Effector memory CD4-positive, alpha-beta T cell (primary cell): ENCODE measurements at regions not wholly inside any gene's neighbourhood (a gene's known extent, or its start where the extent isn't known, plus 50 kb on each side); places are given as distances from the start of the nearest gene placed in this dataset.

ENCODE experiments used
- DNase-seq, 3 donors: peaks; one replicate each; pipeline ENCODE4 v3.0.0-alpha.2; 2020
- H3K27ac ChIP-seq: 2 replicates; pipeline ENCODE4 v1.7.0; 2013; ENCODE audit warnings: mild to moderate bottlenecking, low read length, moderate library complexity; ENCODE audit not compliant: insufficient read depth, poor library complexity, severe bottlenecking
- H3K27me3 ChIP-seq: replicated peaks from 2 replicates; pipeline ENCODE4 v1.7.0; 2013; ENCODE audit warnings: mild to moderate bottlenecking, low read length; ENCODE audit not compliant: insufficient read depth, control insufficient read depth, poor library complexity, severe bottlenecking
- H3K36me3 ChIP-seq: 2 replicates; pipeline ENCODE4 v1.7.0; 2013; ENCODE audit warnings: mild to moderate bottlenecking, low read length, moderate library complexity; ENCODE audit not compliant: control insufficient read depth, insufficient read depth
- H3K4me1 ChIP-seq: 2 replicates; pipeline ENCODE4 v1.7.0; 2013; ENCODE audit warnings: low read length, mild to moderate bottlenecking; ENCODE audit not compliant: control insufficient read depth, insufficient read depth, poor library complexity, severe bottlenecking
- H3K4me3 ChIP-seq: 2 replicates; pipeline ENCODE4 v1.7.0; 2013; ENCODE audit warnings: low read length, low read depth, mild to moderate bottlenecking; ENCODE audit not compliant: insufficient read depth, poor library complexity, severe bottlenecking
- H3K9me3 ChIP-seq: 2 replicates; pipeline ENCODE4 v1.7.0; 2013; ENCODE audit warnings: mild to moderate bottlenecking, low read length, moderate library complexity; ENCODE audit not compliant: control insufficient read depth

DNA sequence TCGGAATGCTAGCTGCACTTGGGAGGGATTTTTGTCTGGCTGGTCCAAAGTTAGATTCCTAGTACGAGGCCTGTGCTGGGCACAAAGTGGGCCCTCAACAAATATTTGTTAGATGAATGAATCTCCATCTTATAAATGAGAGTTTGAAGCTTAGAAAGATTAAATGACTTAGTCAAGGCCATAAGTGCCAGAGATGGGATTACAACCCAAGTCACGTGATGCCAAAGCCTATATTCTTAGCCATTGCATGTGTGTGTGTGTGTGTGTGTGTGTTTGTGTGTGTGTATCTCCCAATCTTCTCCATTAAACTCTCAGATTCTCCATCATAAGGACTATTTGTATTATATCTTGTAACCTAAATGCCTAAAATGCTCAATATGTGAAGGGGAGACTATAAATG, 130.8 kb upstream of the MAP1B start:
- Histone ChIP-seq H3K36me3 (no peaks in the 10 kb centered on the region), H3K27ac (no peak overlapping the region), H3K9me3 (no peaks in the 10 kb centered on the region), H3K4me3 (no peak overlapping the region), H3K4me1 (no peaks in the 10 kb centered on the region), H3K27me3 (no peaks in the 10 kb centered on the region)
- DNase-seq, result no peak

DNA sequence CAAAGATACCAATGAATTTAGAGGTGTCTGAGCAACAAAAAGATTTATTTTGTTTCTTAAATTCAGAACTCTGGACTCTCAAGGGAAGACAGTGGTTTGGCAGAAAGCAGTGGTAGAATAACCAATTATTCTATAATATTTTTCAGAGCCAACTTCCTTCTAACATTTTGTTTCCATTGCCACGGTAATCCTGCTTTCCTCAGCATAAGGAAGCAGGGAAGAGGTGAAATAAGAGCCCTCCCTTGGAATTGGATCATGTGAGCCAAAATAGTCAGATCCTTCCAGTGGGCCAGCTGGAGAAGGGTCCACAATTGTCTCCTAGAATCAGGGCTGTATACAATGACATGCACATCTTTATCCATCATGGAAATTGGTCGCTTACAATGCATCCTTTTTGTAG, 130.0 kb upstream of the MAP1B start:
- H3K9me3 ChIP-seq, result no peaks in the 10 kb centered on the region
- DNase-seq, result no peak
- H3K4me1 ChIP-seq, result no peaks in the 10 kb centered on the region
- no peaks in the 10 kb centered on the region for H3K36me3 ChIP-seq
- no peak overlapping the region for H3K4me3 ChIP-seq
- no peak overlapping the region for H3K27ac ChIP-seq
- H3K27me3 ChIP-seq, result no peaks in the 10 kb centered on the region

- Histone ChIP-seq H3K4me3 (no peak overlapping the region), H3K36me3 (no peaks in the 10 kb centered on the region), H3K27ac (no peak overlapping the region), H3K4me1 (no peaks in the 10 kb centered on the region), H3K9me3 (no peaks in the 10 kb centered on the region), H3K27me3 (no peaks in the 10 kb centered on the region)
- no peak for DNase-seq
These were observed 129.1 kb upstream of the MAP1B start for GRCh38 chr5:71978216-71978615.

DNA sequence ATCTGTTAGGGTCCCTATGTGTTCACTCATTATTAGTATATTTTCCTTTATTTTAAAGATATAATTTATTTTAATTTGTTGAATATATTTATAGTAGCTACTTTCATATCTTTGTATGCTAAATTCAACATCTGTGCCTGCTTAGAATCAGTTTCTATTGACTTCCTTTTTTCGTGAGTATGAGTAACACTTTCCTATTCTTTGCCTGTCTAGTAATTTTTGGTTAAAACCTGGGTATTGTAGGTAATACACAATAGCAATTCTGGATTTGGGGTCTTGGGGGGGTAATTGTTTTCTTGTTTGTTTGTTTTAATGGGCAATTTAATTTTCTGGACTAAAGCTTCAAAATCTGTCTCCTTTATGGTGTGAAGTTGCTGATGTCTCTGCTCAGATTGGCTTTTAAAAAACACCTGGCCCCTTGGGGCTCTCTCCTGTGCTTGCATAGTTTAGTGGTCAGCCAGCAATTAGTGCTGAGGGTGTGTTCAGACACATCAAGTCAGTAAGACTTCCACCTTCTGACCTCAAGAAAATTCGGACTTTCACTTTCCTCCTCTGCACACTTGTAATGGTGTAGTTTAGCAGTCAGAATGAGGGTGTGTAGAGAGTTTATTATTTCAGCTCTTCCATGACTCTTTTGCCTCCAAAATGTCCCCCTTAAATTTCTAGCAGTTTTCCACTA, 124.4 kb upstream of the MAP1B start:
- DNase-seq, result no peak
- Histone ChIP-seq H3K4me3 (no peak overlapping the region), H3K27me3 (no peaks in the 10 kb centered on the region), H3K9me3 (no peaks in the 10 kb centered on the region), H3K36me3 (no peaks in the 10 kb centered on the region), H3K27ac (no peak overlapping the region), H3K4me1 (no peaks in the 10 kb centered on the region)

DNA sequence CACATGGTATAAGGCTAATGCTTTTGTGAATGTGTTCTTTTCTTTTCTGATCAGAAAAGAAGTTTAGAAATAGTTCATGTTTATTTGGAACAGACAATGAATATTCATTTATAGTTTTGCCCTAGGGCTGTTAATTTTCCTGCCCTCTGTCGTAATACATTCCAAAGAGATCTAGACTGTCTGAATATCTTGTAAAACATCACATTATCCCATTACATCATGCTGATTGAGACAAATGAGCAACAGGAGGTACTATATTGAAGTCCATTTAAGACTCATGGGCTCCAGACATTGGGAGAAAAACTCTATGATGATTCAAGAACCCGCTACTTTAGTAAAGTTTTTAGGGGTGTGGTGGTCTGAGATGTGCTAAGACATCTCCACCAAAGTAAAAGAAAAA, 121.2 kb upstream of the MAP1B start:
- no peaks in the 10 kb centered on the region for H3K27me3 ChIP-seq
- no peak for DNase-seq
- H3K27ac ChIP-seq, result no peak overlapping the region
- H3K4me1 ChIP-seq, result no peaks in the 10 kb centered on the region
- no peaks in the 10 kb centered on the region for H3K9me3 ChIP-seq
- no peaks in the 10 kb centered on the region for H3K36me3 ChIP-seq
- no peak overlapping the region for H3K4me3 ChIP-seq

GRCh38 chr5:71988808-71989207, 118.5 kb upstream of the MAP1B start:
- Histone ChIP-seq H3K4me3 (no peak overlapping the region), H3K27ac (no peak overlapping the region), H3K27me3 (no peaks in the 10 kb centered on the region), H3K4me1 (no peaks in the 10 kb centered on the region), H3K36me3 (no peaks in the 10 kb centered on the region), H3K9me3 (no peaks in the 10 kb centered on the region)
- DNase-seq, result no peak

GRCh38 chr5:71993600-71993999, 113.7 kb upstream of the MAP1B start:
- Histone ChIP-seq H3K9me3 (no peaks in the 10 kb centered on the region), H3K4me1 (no peaks in the 10 kb centered on the region), H3K27me3 (no peaks in the 10 kb centered on the region), H3K4me3 (no peak overlapping the region), H3K27ac (no peak overlapping the region), H3K36me3 (no peaks in the 10 kb centered on the region)
- no peak for DNase-seq

DNA sequence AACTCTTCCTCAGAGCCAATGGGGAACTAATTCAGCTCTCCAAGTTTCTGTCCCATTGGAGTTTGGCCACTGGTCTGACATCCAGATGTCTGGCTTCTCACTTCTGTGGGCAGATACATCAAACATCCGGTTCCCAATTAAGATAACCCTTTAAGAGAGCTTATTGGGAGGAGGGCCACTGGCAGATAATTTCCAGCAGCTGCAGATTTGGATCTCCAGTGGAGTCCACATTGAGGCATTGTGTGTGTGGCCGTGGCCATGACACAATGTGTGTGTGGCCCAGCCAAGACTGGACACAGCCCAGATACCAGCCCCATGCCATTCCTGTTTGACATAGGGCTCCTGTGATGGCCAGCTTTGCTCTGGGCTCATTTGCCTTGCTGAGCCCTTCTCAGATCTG, 110.5 kb upstream of the MAP1B start:
- no peaks in the 10 kb centered on the region for H3K9me3 ChIP-seq
- no peak overlapping the region for H3K27ac ChIP-seq
- H3K4me1 ChIP-seq, result no peaks in the 10 kb centered on the region
- no peaks in the 10 kb centered on the region for H3K27me3 ChIP-seq
- H3K36me3 ChIP-seq, result no peaks in the 10 kb centered on the region
- no peak for DNase-seq
- no peak overlapping the region for H3K4me3 ChIP-seq

DNA sequence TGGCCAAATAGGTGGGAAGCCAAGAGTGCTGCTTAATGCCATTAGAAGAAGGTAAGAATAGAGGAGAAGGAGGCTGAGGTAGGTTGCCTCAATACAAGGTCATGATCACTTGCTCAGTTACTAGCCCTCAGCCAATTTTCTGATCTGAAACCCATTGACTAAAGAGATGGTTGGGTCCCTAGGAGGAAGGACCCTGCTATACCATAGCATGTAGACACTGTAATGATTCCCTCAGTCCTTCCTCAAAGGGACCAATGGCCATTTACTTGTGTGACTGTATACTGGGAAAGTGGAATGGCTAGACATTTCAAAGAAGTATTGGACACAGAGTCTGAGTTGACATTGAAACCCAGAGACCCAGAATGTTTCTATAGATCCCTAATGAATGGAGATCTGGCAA, 108.5 kb upstream of the MAP1B start:
- Histone ChIP-seq H3K27ac (no peak overlapping the region), H3K36me3 (no peaks in the 10 kb centered on the region), H3K27me3 (no peaks in the 10 kb centered on the region), H3K4me1 (no peaks in the 10 kb centered on the region), H3K9me3 (no peaks in the 10 kb centered on the region), H3K4me3 (no peak overlapping the region)
- no peak for DNase-seq

- no peak overlapping the region for H3K27ac ChIP-seq
- H3K27me3 ChIP-seq, result no peaks in the 10 kb centered on the region
- no peak overlapping the region for H3K4me3 ChIP-seq
- DNase-seq, result no peak
- no peaks in the 10 kb centered on the region for H3K4me1 ChIP-seq
- H3K36me3 ChIP-seq, result no peaks in the 10 kb centered on the region
- no peaks in the 10 kb centered on the region for H3K9me3 ChIP-seq
These were observed 106.6 kb upstream of the MAP1B start for GRCh38 chr5:72000707-72001106.
